ENCODE measurements at regions not wholly inside any gene's neighbourhood (a gene's known extent, or its start where the extent isn't known, plus 50 kb on each side); places are given as distances from the start of the nearest gene placed in this dataset.

DNA sequence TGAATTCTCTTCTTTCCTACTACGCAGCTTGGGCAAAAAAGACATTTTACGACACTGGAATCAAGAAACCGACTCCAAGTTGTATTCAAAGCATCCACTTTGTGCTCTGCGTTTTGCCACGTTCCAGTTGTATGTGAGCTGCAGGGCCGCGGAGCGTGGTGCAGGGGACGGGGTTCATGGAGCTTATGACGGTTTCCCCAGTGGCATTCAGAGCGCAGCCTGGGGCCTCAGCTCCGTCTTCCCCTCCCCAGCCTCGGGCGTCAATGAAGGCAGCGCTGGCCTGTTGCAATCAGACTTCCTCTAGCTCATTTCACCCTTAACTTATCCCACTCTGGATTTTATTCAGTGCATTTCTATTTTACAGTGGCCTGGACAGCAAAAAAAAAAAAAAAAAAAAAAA, 403.4 kb upstream of the KLF6 start:
- no peak for TF ChIP-seq GATA2 (IDR thresholded peaks at IDR 0.05; ENCODE audit: insufficient read depth, insufficient read length, low read depth, low read length)
- TF ChIP-seq, protein P1, sequence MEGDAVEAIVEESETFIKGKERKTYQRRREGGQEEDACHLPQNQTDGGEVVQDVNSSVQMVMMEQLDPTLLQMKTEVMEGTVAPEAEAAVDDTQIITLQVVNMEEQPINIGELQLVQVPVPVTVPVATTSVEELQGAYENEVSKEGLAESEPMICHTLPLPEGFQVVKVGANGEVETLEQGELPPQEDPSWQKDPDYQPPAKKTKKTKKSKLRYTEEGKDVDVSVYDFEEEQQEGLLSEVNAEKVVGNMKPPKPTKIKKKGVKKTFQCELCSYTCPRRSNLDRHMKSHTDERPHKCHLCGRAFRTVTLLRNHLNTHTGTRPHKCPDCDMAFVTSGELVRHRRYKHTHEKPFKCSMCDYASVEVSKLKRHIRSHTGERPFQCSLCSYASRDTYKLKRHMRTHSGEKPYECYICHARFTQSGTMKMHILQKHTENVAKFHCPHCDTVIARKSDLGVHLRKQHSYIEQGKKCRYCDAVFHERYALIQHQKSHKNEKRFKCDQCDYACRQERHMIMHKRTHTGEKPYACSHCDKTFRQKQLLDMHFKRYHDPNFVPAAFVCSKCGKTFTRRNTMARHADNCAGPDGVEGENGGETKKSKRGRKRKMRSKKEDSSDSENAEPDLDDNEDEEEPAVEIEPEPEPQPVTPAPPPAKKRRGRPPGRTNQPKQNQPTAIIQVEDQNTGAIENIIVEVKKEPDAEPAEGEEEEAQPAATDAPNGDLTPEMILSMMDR (IDR thresholded peaks at IDR 0.05; ENCODE audit: extremely low read depth in 1 of 2, insufficient read depth in 1 of 2, low read depth in 1 of 2, low read length in 2 of 2) = no peak
- TF ChIP-seq, protein P2, sequence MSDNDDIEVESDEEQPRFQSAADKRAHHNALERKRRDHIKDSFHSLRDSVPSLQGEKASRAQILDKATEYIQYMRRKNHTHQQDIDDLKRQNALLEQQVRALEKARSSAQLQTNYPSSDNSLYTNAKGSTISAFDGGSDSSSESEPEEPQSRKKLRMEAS (IDR thresholded peaks at IDR 0.05; ENCODE audit: insufficient read depth, insufficient read length) = no peak
- no peak for TF ChIP-seq POLR2A (IDR thresholded peaks at IDR 0.05; ENCODE audit: low read depth, low read length)
- no peak for TF ChIP-seq EZH2 (IDR thresholded peaks at IDR 0.05; ENCODE audit: borderline replicate concordance, low read depth, low read length, severe bottlenecking)
- TF ChIP-seq JUN (IDR thresholded peaks at IDR 0.05; ENCODE audit: borderline replicate concordance, insufficient read depth, insufficient read length, low read depth) = no peak
- no peak for TF ChIP-seq POLR2AphosphoS5 (IDR thresholded peaks at IDR 0.05; ENCODE audit: insufficient read depth, low read depth, low read length)
